ENCODE measurements at regions not wholly inside any gene's neighbourhood (a gene's known extent, or its start where the extent isn't known, plus 50 kb on each side); places are given as distances from the start of the nearest gene placed in this dataset.

DNA sequence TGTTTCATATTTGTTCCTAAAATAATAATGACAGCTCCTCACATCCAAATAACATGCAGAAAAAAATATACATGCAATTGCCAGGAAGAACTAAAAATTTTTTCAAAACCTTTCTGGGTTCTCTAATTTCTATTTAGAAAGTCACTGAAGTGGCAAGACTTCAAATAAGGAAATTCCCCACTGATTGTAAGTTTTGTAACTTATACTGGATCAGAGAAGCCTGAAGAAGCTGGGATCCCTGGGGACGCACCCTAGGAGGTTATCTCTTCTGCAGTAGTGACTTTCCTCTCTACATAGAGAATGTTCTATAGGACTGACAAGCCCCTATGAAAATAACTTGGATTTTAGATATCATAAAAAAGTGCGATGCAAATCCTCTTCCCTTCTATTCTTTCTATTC is 182.6 kb downstream of the MRPL39 start:
- H3K27ac ChIP-seq (replicated peaks) = no peak overlapping the region
- TF ChIP-seq, protein P1, sequence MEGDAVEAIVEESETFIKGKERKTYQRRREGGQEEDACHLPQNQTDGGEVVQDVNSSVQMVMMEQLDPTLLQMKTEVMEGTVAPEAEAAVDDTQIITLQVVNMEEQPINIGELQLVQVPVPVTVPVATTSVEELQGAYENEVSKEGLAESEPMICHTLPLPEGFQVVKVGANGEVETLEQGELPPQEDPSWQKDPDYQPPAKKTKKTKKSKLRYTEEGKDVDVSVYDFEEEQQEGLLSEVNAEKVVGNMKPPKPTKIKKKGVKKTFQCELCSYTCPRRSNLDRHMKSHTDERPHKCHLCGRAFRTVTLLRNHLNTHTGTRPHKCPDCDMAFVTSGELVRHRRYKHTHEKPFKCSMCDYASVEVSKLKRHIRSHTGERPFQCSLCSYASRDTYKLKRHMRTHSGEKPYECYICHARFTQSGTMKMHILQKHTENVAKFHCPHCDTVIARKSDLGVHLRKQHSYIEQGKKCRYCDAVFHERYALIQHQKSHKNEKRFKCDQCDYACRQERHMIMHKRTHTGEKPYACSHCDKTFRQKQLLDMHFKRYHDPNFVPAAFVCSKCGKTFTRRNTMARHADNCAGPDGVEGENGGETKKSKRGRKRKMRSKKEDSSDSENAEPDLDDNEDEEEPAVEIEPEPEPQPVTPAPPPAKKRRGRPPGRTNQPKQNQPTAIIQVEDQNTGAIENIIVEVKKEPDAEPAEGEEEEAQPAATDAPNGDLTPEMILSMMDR (IDR thresholded peaks at IDR 0.05; ENCODE audit: borderline replicate concordance) = no peak
- H3K27me3 ChIP-seq (ENCODE audit: low read depth) = peaks cover 3% of the 10 kb centered on the region
- H3K4me1 ChIP-seq = no peaks in the 10 kb centered on the region
- no peak for DNase-seq
- H3K9me3 ChIP-seq (replicated peaks) = no peaks in the 10 kb centered on the region
- no peaks in the 10 kb centered on the region for H3K36me3 ChIP-seq
- intact Hi-C loops (cut with micrococcal nuclease) = no loop called here
- no peak overlapping the region for H3K4me3 ChIP-seq

DNA sequence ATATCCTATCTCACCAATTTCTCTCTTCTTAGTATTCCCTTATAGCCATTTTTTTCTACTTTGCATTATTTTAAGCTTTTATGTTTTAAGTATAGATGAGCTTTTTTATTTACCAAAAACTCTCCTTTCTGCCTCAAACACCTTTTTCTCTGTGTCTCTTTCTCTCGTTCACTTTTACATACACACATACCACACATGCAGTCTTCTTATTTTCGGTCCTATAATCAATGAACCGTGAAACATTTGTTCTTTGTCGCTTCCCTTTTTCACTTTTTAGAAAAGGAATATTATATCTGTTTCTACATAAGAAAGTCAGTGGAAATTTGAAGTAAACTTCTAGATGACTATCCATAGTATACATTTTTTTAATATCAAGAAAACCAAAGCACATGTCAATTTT is 183.2 kb downstream of the MRPL39 start:
- no peak for DNase-seq
- Histone ChIP-seq H3K36me3 (no peaks in the 10 kb centered on the region), H3K27ac (replicated peaks) (no peak overlapping the region), H3K4me1 (no peaks in the 10 kb centered on the region), H3K4me3 (no peak overlapping the region), H3K27me3 (ENCODE audit: low read depth) (peaks cover 3% of the 10 kb centered on the region), H3K9me3 (replicated peaks) (no peaks in the 10 kb centered on the region)
- intact Hi-C loops (cut with micrococcal nuclease) = no loop called here
- TF ChIP-seq, protein P1 (IDR thresholded peaks at IDR 0.05; ENCODE audit: borderline replicate concordance) = no peak

DNA sequence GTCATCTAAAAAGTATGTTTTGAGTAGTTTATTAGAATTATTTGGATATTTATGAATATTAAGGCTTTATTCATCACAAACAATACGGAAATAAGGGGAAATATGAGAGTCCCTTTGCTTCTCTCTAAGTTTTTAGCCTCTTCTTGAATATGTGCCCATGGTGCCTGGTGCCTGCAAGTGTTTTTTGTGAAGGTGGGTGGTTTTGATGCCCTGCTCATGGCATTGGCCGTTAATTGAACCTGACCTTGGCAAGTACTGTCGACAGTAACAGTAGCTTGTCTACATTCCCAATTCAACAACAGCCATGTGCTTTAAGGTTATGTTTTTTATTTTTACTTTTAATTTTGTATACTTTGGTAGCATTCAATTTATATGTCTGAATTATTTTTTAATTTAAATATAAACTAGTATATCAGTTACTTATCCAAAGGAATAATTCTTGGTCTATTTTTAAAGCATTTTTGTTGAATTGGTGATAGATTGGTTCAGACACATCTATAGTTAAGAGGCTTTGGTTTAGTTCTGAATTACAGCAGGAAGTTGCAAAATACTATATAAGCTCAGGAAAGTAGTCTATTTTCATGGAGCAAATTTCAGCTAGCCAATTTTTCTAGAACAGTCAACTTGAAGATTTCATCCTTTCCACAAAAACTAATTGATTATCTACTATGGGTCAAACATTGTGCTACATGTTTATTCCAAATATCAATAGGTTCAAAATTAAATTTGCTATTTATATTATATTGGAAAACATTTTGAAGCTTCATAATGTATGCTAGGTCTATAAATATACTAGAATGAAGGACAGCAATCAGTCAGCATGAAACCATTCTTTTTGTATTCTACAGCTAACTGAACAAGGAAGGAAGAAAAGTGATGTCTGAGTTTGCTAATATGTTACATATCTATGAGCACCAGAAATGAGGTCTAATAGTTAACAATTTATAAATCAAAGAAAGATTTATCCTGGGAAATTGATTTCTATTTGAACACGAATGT is 184.4 kb downstream of the MRPL39 start:
- H3K4me3 ChIP-seq = no peak overlapping the region
- DNase-seq = no peak
- no peak overlapping the region for H3K27ac ChIP-seq (replicated peaks)
- intact Hi-C loops (cut with micrococcal nuclease) = no loop called here
- TF ChIP-seq, protein P1 (IDR thresholded peaks at IDR 0.05; ENCODE audit: borderline replicate concordance) = no peak
- no peaks in the 10 kb centered on the region for H3K9me3 ChIP-seq (replicated peaks)
- H3K36me3 ChIP-seq = no peaks in the 10 kb centered on the region
- H3K4me1 ChIP-seq = no peaks in the 10 kb centered on the region
- H3K27me3 ChIP-seq (ENCODE audit: low read depth) = peaks cover 3% of the 10 kb centered on the region

DNA sequence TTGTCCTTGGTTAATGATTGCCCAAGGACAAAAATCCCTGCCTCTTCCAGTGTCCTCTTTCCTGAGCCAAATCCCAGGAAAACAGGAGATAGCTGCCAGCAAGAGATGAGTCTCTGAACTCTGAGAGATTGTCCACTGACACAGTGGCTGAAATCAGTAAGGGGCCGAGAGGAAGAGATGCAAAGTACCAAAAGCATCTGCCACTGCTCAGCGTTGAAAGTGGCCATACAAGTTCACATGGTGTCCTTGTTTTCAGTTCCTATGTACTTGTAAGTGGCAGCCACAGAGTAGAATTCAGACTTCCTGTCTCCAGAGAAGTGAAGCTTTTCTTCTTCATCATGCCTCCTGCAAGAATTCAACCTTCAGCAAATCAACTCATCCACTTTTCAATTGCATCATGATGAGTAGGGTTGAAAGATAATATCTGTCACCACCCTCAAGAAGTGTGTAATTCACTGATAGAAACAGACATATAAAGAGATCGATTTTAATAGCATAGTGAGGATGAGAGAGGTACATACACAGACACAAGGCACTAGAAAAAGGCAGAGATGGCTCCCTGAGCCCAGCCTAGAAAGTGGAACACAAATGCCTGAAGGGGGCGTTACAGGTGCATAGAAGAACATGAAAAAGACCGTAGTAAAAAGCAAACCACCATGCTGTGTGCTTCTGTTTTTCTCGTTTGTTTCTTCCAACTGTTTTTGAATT is 185.8 kb downstream of the MRPL39 start:
- Histone ChIP-seq H3K36me3 (no peaks in the 10 kb centered on the region), H3K4me3 (no peak overlapping the region), H3K27me3 (ENCODE audit: low read depth) (peaks cover 3% of the 10 kb centered on the region), H3K4me1 (no peaks in the 10 kb centered on the region), H3K9me3 (replicated peaks) (no peaks in the 10 kb centered on the region), H3K27ac (replicated peaks) (no peak overlapping the region)
- TF ChIP-seq, protein P1 (IDR thresholded peaks at IDR 0.05; ENCODE audit: borderline replicate concordance) = peak; percentile 57
- no peak for DNase-seq
- intact Hi-C loops (cut with micrococcal nuclease) = no loop called here

DNA sequence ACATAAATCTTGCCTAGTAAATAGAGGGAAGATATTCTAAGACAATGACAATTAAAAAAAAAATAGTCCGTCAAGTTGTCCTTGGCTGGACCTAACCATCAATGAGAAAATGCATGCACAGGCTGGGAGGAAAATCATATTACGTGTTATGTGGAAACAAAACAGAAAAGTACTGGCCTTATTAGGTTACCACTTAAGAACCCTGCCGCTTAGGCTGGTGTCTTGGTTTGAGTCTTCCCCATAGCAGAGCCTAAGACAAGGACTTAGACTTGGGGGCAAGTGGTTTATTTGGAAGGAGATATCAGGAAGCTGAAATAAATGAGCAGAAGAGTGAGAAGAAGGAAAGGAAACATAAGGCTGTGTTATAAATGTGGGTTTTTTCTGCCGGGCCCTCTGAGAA is 186.4 kb downstream of the MRPL39 start:
- no peaks in the 10 kb centered on the region for H3K36me3 ChIP-seq
- TF ChIP-seq, protein P1 (IDR thresholded peaks at IDR 0.05; ENCODE audit: borderline replicate concordance) = no peak
- no peak for DNase-seq
- no peak overlapping the region for H3K4me3 ChIP-seq
- H3K9me3 ChIP-seq (replicated peaks) = no peaks in the 10 kb centered on the region
- intact Hi-C loops (cut with micrococcal nuclease) = no loop called here
- peaks cover 3% of the 10 kb centered on the region for H3K27me3 ChIP-seq (ENCODE audit: low read depth)
- no peak overlapping the region for H3K27ac ChIP-seq (replicated peaks)
- H3K4me1 ChIP-seq = no peaks in the 10 kb centered on the region

Measured in left ventricle myocardium inferior (tissue), 1 donor.